Endodermal cell (in vitro differentiated cells): ENCODE measurements at regions not wholly inside any gene's neighbourhood (a gene's known extent, or its start where the extent isn't known, plus 50 kb on each side); places are given as distances from the start of the nearest gene placed in this dataset.

Experiments used
- DNase-seq: peaks from one replicate; pipeline ENCODE4 v3.0.0-alpha.2; 2017
- H3K27ac ChIP-seq: 2 replicates; pipeline ENCODE4 v1.5.1; 2013; ENCODE audit warnings: mild to moderate bottlenecking, low read depth, low read length, moderate library complexity
- H3K27me3 ChIP-seq: 2 replicates; pipeline ENCODE4 v1.6.1; 2013; ENCODE audit warnings: mild to moderate bottlenecking, low read length, moderate library complexity; ENCODE audit not compliant: insufficient read depth, control insufficient read depth, poor library complexity, severe bottlenecking
- H3K36me3 ChIP-seq: 2 replicates; pipeline ENCODE4 v1.7.0; 2013; ENCODE audit warnings: mild to moderate bottlenecking, low read length, moderate library complexity; ENCODE audit not compliant: control insufficient read depth, insufficient read depth
- H3K4me1 ChIP-seq: one replicate; pipeline ENCODE4 v1.7.0; 2013; ENCODE audit warnings: low read length; ENCODE audit not compliant: control insufficient read depth, insufficient read depth
- H3K4me3 ChIP-seq: 2 replicates; pipeline ENCODE4 v1.5.1; 2013; ENCODE audit warnings: mild to moderate bottlenecking, low read length, moderate library complexity
- H3K9ac ChIP-seq: 2 replicates; pipeline ENCODE4 v1.6.1; 2013; ENCODE audit warnings: mild to moderate bottlenecking, low read length, moderate library complexity; ENCODE audit not compliant: poor library complexity, severe bottlenecking; ENCODE audit errors: extremely low read depth
- H3K9me3 ChIP-seq: 2 replicates; pipeline ENCODE4 v1.6.1; 2013; ENCODE audit warnings: mild to moderate bottlenecking, low read length, moderate library complexity; ENCODE audit not compliant: control insufficient read depth
- H3K27ac Mint-ChIP-seq: 2 replicates; pipeline ENCODE4 v1.8.0; 2020; ENCODE audit warnings: mixed read lengths
- H3K27me3 Mint-ChIP-seq: 2 replicates; pipeline ENCODE4 v1.8.0; 2021; ENCODE audit warnings: mild to moderate bottlenecking, mixed read lengths; ENCODE audit not compliant: insufficient read depth
- H3K36me3 Mint-ChIP-seq: 2 replicates; pipeline ENCODE4 v1.8.0; 2020; ENCODE audit warnings: low read depth, mixed read lengths
- H3K4me1 Mint-ChIP-seq: 2 replicates; pipeline ENCODE4 v1.8.0; 2020; ENCODE audit warnings: mixed read lengths
- H3K4me3 Mint-ChIP-seq: 2 replicates; pipeline ENCODE4 v1.8.0; 2020; ENCODE audit warnings: mild to moderate bottlenecking, moderate library complexity, mixed read lengths
- H3K9me3 Mint-ChIP-seq: 2 replicates; pipeline ENCODE4 v1.8.0; 2020; ENCODE audit warnings: mild to moderate bottlenecking, mixed read lengths
- WGBS, 2 experiments: methylation state at CpG; one replicate each; pipeline versions ENCODE4 v1.1.5 to v1.1.7; 2013; ENCODE audit warnings: missing lambda C conversion rate in 2 of 2, mixed read lengths in 1 of 2; ENCODE audit not compliant: insufficient coverage in 1 of 2, insufficient read length in 1 of 2; 5-methylcytosine and 5-hydroxymethylcytosine counted together
- TF ChIP-seq, protein P1 (sequence below): fragments of 200-600 bp; sonication (generic); conservative IDR thresholded peaks from 2 replicates; pipeline ENCODE4 v1.5.0; 2021; ENCODE audit warnings: antibody characterized with exemption, mild to moderate bottlenecking

DNA sequence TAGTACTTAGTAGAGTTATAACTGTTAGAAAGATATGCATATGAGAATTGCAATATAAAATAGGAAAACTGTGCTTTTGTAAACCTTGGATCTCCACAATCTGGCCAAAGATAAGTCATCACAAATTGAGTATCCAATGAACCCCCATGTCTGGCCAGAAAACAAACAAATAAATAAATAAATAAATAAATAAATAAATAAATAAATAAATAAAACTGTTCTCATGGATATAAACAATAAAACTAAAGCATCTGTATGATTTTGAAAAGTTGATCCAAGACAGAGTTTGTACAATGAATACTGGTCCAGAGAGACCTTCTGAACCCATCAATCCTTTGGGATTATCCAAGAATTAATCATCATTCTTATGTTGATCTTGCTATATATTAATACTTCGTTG, 367.6 kb upstream of the CDH9 start:
- no peaks in the 10 kb centered on the region for H3K36me3 ChIP-seq
- no peak for DNase-seq
- Mint-ChIP-seq H3K36me3 (no peaks in the 10 kb centered on the region), H3K9me3 (no peaks in the 10 kb centered on the region), H3K27ac (no peak overlapping the region), H3K4me1 (no peaks in the 10 kb centered on the region), H3K27me3 (no peaks in the 10 kb centered on the region), H3K4me3 (no peak overlapping the region)
- H3K9ac ChIP-seq: no peak overlapping the region
- no peaks in the 10 kb centered on the region for H3K27me3 ChIP-seq
- TF ChIP-seq, protein P1, sequence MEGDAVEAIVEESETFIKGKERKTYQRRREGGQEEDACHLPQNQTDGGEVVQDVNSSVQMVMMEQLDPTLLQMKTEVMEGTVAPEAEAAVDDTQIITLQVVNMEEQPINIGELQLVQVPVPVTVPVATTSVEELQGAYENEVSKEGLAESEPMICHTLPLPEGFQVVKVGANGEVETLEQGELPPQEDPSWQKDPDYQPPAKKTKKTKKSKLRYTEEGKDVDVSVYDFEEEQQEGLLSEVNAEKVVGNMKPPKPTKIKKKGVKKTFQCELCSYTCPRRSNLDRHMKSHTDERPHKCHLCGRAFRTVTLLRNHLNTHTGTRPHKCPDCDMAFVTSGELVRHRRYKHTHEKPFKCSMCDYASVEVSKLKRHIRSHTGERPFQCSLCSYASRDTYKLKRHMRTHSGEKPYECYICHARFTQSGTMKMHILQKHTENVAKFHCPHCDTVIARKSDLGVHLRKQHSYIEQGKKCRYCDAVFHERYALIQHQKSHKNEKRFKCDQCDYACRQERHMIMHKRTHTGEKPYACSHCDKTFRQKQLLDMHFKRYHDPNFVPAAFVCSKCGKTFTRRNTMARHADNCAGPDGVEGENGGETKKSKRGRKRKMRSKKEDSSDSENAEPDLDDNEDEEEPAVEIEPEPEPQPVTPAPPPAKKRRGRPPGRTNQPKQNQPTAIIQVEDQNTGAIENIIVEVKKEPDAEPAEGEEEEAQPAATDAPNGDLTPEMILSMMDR: no peak
- no peak overlapping the region for H3K4me3 ChIP-seq
- no peaks in the 10 kb centered on the region for H3K4me1 ChIP-seq
- no peaks in the 10 kb centered on the region for H3K9me3 ChIP-seq
- H3K27ac ChIP-seq: no peak overlapping the region
- WGBS, 2 experiments: 100% methylated on average over 1 of the region's 1 CpG; no CpG with 5 or more reads in 1 of the 2 experiments

DNA sequence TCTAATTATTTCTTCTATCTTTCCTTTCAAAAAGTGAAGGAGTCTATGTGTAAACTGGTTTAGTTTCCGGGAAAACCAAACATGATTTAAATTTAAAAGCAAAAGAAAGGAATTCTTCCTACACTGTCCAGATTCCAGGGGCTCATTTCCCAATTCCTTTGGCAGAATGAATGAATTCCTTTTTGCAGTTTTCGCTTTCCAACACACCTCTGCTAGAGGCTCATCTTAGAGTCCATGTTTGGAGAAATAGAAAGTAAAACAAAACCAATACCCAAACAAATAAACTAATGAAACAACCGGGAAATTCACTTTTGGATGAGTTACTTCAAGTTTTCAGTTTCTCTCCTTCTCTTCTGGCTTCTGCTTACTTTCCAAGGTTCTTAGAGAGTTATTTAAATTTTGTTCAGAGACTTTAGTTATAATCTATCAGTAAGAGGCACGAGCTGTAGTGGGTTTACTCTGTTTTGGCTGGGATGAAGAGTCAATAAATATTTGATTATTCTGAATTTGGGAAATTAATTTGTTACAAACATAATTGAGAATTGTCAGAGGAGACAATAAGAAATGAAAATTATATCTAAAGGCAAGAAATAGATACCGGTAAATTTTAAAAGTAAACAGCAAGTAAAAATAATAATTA, 365.0 kb upstream of the CDH9 start:
- Mint-ChIP-seq H3K4me3 (no peak overlapping the region), H3K36me3 (no peaks in the 10 kb centered on the region), H3K4me1 (no peaks in the 10 kb centered on the region), H3K27ac (no peak overlapping the region), H3K9me3 (peaks cover 6% of the 10 kb centered on the region), H3K27me3 (no peaks in the 10 kb centered on the region)
- 80 to 91% methylated on average over 2 to 4 of the region's 5 CpGs for WGBS, 2 experiments
- H3K4me1 ChIP-seq: no peaks in the 10 kb centered on the region
- no peaks in the 10 kb centered on the region for H3K27me3 ChIP-seq
- no peaks in the 10 kb centered on the region for H3K36me3 ChIP-seq
- H3K27ac ChIP-seq: no peak overlapping the region
- TF ChIP-seq, protein P1: no peak
- H3K9me3 ChIP-seq: no peaks in the 10 kb centered on the region
- no peak overlapping the region for H3K9ac ChIP-seq
- H3K4me3 ChIP-seq: no peak overlapping the region
- DNase-seq: no peak

DNA sequence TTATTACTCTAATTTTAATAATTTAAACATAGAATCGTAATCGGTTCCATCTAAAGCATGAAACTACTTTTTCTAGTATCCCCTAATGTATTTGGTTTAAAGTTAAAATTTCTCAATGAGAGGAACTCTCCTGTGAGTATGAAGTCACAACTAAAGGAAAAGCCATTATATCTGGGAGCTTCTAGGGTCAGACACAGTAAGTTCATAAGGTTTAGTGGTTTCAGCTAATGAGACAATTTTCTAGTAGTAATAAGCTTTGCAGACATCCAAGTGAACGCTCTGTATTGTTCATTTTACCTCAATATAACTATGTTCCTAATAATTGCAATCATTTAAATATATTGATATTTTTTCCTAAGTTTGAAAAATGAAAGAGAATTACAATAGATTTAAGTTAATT, 364.4 kb upstream of the CDH9 start:
- Mint-ChIP-seq H3K27ac (no peak overlapping the region), H3K36me3 (no peaks in the 10 kb centered on the region), H3K9me3 (peaks cover 6% of the 10 kb centered on the region), H3K4me3 (no peak overlapping the region), H3K27me3 (no peaks in the 10 kb centered on the region), H3K4me1 (no peaks in the 10 kb centered on the region)
- no CpG with 5 or more reads among the region's 3 CpGs for WGBS, 2 experiments
- Histone ChIP-seq H3K36me3 (no peaks in the 10 kb centered on the region), H3K27me3 (no peaks in the 10 kb centered on the region), H3K9me3 (no peaks in the 10 kb centered on the region), H3K27ac (no peak overlapping the region), H3K4me1 (no peaks in the 10 kb centered on the region), H3K9ac (no peak overlapping the region), H3K4me3 (no peak overlapping the region)
- no peak for DNase-seq
- TF ChIP-seq, protein P1: no peak
